Sigmoid colon (tissue), 6 donors: ENCODE measurements at regions not wholly inside any gene's neighbourhood (a gene's known extent, or its start where the extent isn't known, plus 50 kb on each side); places are given as distances from the start of the nearest gene placed in this dataset.

ENCODE experiments used
- DNase-seq: peaks from one replicate; pipeline ENCODE4 v3.0.0-alpha.2; 2019
- H3K27ac ChIP-seq, 4 donors: fragments of 200-600 bp; sonication (generic); one replicate each; pipeline ENCODE4 v1.5.1; 2016 to 2019; ENCODE audit warnings: mild to moderate bottlenecking in 1 of 4
- H3K27me3 ChIP-seq, 3 donors: fragments of 200-600 bp; sonication (generic); one replicate each; pipeline ENCODE4 v1.5.1; 2019; ENCODE audit warnings: mild to moderate bottlenecking in 1 of 3
- H3K36me3 ChIP-seq, 4 donors: fragments of 200-600 bp; sonication (generic); one replicate each; pipeline ENCODE4 v1.5.1; 2016 to 2019
- H3K4me1 ChIP-seq, 4 donors: fragments of 200-600 bp; sonication (generic); one replicate each; pipeline ENCODE4 v1.5.1; 2017 to 2019
- H3K4me3 ChIP-seq, 4 donors: fragments of 200-600 bp; sonication (generic); one replicate each; pipeline ENCODE4 v1.5.1; 2017 to 2019; ENCODE audit warnings: mild to moderate bottlenecking in 2 of 4, moderate library complexity in 1 of 4
- H3K9me3 ChIP-seq, 4 donors: fragments of 200-600 bp in 3 of 4; sonication (generic) in 3 of 4; one replicate each; pipeline versions ENCODE4 v1.5.1 to v1.6.1; 2013 to 2019
- CTCF ChIP-seq, 4 experiments: fragments of 450-650 bp in 3 of 4; fragments of 200-600 bp in 1 of 4; IDR thresholded peaks; one replicate each; pipeline ENCODE4 v1.5.1; 2016 to 2019; ENCODE audit warnings: antibody characterized with exemption in 4 of 4, mild to moderate bottlenecking in 3 of 4, moderate library complexity in 2 of 4
- EP300 ChIP-seq, 4 donors: sonication (generic); formaldehyde crosslinking; IDR thresholded peaks; one replicate each; pipeline ENCODE4 v1.6.1; 2017; ENCODE audit warnings: antibody characterized with exemption in 4 of 4
- POLR2A ChIP-seq, 2 donors: fragments of 450-650 bp; IDR thresholded peaks; one replicate each; pipeline ENCODE4 v1.6.1; 2016; ENCODE audit warnings: antibody characterized with exemption in 2 of 2, mild to moderate bottlenecking in 2 of 2, moderate library complexity in 2 of 2
- POLR2AphosphoS5 ChIP-seq, 4 donors: sonication (generic); formaldehyde crosslinking; IDR thresholded peaks; one replicate each; pipeline ENCODE4 v1.6.1; 2017; ENCODE audit warnings: antibody characterized with exemption in 4 of 4
- WGBS, 2 donors: extraction: QIAGEN DNeasy Blood & Tissue Kit; methylation state at CpG; one replicate each; pipeline ENCODE4 v1.1.7; 2013; 5-methylcytosine and 5-hydroxymethylcytosine counted together
- intact Hi-C: fragments of 100-400 bp; cut with DNase I; formaldehyde crosslinking; loops from one replicate; pipeline ENCODE4 v1.15.1; 2023
- donor health status: healthy with polysubstance abuse.
- donor health status: healthy.

- DNase-seq = no peak
- Histone ChIP-seq H3K4me3 (no peak overlapping the region), H3K27me3 (no peaks in the 10 kb centered on the region), H3K27ac (no peak overlapping the region), H3K4me1 (no peaks in the 10 kb centered on the region), H3K9me3 (no peaks in the 10 kb centered on the region), H3K36me3 (no peaks in the 10 kb centered on the region)
- intact Hi-C loops = no loop called here
- TF ChIP-seq POLR2AphosphoS5 (IDR thresholded peaks at IDR 0.05) (no peak), POLR2A (IDR thresholded peaks at IDR 0.05) (no peak), EP300 (IDR thresholded peaks at IDR 0.05) (no peak), CTCF (IDR thresholded peaks at IDR 0.05) (no peak)
- WGBS, 2 donors = 29 to 59% methylated on average over 8 of the region's 8 CpGs
Measured at GRCh38 chr5:133801955-133802751, 166.3 kb downstream of the C5orf15 start.

- intact Hi-C loops = no loop called here
- no peak for TF ChIP-seq POLR2A (IDR thresholded peaks at IDR 0.05)
- TF ChIP-seq CTCF (IDR thresholded peaks at IDR 0.05) = no peak
- no peak for TF ChIP-seq POLR2AphosphoS5 (IDR thresholded peaks at IDR 0.05)
- TF ChIP-seq EP300 (IDR thresholded peaks at IDR 0.05) = no peak
- no peak overlapping the region for H3K27ac ChIP-seq
Measured at GRCh38 chr5:133801431-133801830, 167.0 kb downstream of the C5orf15 start.

GRCh38 chr5:133799571-133800237 is 168.7 kb downstream of the C5orf15 start:
- no peaks in the 10 kb centered on the region for H3K4me1 ChIP-seq
- WGBS, 2 donors = 79 to 87% methylated on average over 8 of the region's 8 CpGs
- no peaks in the 10 kb centered on the region for H3K36me3 ChIP-seq
- no peak for TF ChIP-seq POLR2AphosphoS5 (IDR thresholded peaks at IDR 0.05)
- no peak for TF ChIP-seq POLR2A (IDR thresholded peaks at IDR 0.05)
- no peak for TF ChIP-seq CTCF (IDR thresholded peaks at IDR 0.05)
- TF ChIP-seq EP300 (IDR thresholded peaks at IDR 0.05) = no peak
- H3K27ac ChIP-seq = no peak overlapping the region
- no peaks in the 10 kb centered on the region for H3K9me3 ChIP-seq
- no peak for DNase-seq
- H3K27me3 ChIP-seq = no peaks in the 10 kb centered on the region
- intact Hi-C loops = no loop called here
- no peak overlapping the region for H3K4me3 ChIP-seq

More at GRCh38 chr5:133801431-133801830, 167.0 kb downstream of the C5orf15 start:
- Histone ChIP-seq H3K36me3 (no peaks in the 10 kb centered on the region), H3K9me3 (no peaks in the 10 kb centered on the region), H3K27me3 (no peaks in the 10 kb centered on the region), H3K4me3 (no peak overlapping the region), H3K4me1 (no peaks in the 10 kb centered on the region)
- WGBS, 2 donors = 92 to 93% methylated on average over 7 of the region's 7 CpGs
- no peak for DNase-seq

DNA sequence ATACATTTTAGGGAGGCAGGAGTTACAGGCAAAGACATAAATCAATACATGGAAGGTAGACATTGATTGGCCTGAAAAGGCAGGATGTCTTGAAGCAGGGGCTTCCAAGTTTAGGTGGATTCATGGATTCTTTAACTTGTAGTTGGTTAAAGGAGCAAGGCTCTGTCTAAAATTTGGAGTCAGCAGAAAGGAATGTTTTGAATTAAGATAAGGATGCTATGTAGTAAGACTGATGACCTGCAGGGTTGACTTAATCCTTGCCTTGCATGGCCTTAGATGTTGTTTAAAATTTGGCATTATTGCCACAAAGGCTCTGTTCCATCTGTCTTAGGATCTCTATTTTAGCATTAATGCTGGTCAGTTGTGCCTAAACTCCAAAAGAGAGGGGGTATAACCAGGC is 171.3 kb downstream of the C5orf15 start:
- Histone ChIP-seq H3K36me3 (no peaks in the 10 kb centered on the region), H3K4me3 (no peak overlapping the region), H3K4me1 (no peaks in the 10 kb centered on the region), H3K9me3 (no peaks in the 10 kb centered on the region), H3K27me3 (no peaks in the 10 kb centered on the region), H3K27ac (no peak overlapping the region)
- TF ChIP-seq POLR2A (IDR thresholded peaks at IDR 0.05) (no peak), CTCF (IDR thresholded peaks at IDR 0.05) (no peak), POLR2AphosphoS5 (IDR thresholded peaks at IDR 0.05) (no peak)
- intact Hi-C loops = no loop called here
- no peak for DNase-seq
